ENCODE measurements at regions not wholly inside any gene's neighbourhood (a gene's known extent, or its start where the extent isn't known, plus 50 kb on each side); places are given as distances from the start of the nearest gene placed in this dataset.

DNA sequence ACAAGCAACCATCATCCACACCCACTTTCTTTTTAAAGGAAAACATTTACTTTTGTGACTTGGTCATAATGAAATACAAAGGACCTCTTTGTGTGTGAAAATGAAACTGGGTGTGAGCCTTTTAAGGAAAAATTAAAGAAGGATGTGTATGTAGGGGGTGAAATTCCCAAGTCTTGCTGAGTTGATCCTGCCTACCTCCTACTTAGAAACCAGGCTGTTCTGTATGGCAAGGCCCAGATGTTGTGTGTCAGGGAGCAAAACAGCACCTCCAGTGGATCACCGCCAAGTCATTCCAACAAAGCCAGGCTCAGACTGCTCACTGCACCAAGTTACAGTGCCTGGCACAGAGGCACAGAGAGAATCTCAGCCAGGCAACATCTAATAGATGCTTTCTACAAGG lies 198.5 kb upstream of the FBN2 start:
- DNase-seq = no peak

DNA sequence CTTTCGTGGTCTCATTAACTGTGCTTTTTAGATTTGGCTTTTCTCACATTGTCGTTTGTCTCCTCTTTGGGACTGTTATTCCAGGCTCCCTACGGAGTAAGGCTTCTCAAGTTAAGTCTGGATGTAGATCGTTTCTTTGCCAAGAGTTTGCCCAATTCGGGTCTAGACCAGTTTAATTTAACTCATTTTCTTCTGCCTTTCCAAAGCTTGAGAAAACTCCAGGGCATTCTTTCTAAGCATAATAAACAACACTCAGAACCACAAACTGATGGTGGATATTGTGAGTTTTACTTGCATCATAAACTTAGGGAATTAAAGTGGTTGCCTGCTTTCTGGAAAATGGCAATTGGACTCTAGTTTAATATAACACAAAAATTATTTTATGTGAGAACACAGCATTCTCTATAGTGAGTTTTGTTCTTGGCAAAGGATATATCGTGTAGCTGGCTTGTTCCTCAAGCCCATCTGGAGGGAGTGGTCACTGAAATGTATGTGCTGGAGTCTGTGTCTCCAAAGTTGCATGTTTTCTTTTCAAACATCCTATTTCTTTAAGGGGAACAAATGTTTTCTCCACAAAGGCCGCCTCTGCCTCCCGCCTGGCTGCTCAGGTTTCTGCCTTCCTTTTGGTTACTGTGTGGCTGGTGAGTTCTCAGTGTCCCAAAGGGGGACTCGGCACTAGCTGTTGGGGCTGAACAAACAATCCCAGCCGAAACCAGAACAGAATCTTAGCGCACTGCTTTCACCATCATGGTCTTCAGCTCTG lies 211.3 kb upstream of the FBN2 start:
- DNase-seq = no peak

DNA sequence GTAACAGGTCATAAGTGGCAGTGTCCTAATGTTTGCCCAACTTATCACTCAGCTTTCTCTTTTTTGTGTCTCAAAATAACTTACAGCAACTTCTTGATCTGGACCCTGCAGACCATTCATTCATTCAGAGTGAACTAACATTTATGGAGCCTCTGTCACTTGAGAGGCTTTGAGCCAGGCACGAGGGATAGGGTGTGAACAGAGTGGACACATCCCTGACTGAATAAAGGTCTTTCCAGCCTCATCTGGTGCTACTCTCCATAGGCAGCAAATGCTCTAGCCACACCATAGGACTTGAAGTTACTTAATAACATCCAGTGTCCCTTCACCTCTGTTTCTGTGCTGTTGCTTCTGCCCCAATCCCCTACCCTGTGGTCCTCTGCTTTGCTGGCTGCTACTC lies 212.1 kb upstream of the FBN2 start:
- no peak for DNase-seq

DNA sequence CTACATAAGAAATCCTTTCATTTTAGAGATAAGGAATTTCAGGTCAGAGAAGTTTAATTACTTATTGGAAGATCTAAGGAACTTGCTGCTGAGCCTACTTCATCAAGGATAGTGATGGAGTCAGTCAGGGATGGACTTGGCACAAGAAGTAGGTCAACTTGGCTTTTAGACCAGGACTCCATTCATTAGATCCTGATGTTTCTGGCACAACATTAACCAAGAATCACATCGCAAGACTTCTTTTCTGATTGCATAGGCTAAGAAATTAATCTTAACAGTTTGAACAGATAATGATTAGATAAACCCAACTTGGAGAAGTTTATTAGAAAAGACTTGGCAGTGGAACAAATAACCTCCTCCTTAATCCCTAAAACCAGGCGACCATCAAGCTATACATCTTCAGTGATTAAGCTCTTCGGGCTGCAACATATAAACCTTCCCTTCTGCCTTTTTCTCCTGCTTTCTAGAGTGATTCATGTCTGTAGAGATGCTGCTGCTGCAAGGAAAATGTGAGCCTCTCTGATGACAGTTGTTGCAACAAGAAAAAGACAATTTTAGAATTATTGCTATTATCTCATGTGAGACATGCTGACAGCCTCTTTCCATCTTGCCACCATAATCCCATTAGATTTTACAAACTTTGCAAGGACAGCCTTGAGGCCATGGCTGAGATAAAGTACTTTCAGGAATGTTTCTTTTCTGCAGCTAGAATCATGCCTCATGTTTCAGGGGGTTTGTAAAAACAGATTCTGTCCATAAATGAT lies 207.9 kb upstream of the SLC27A6 start:
- DNase-seq = no peak

DNA sequence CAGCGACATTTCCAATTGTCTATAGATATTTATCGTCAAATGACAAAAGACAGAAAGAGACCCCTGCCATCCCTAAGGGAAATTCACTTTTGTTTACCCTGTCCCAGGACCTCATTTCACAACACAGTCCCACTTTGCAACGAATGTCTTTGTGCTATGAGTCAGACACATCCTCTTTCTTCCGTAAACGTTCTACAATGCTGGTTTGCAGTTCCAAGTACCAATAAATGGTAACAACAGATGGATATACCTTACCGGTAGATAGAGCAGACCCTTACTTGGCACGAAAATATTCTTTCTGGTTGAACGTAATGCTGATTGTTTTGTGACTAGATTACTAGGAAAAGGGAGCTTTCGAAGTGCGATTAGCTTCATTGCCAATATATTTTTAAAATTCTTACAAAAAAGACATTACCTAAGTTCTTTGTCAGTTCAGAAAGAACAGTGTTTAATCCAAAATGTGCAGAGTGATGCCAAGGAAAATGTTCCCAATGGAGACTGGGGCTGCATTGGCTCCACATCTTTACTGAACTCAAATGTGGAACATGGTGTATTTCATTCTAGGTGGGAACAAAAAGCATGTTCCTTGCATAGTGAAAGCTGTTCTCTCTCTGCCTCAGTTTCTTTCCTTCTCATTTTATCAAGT lies 202.5 kb upstream of the SLC27A6 start:
- DNase-seq = no peak

DNA sequence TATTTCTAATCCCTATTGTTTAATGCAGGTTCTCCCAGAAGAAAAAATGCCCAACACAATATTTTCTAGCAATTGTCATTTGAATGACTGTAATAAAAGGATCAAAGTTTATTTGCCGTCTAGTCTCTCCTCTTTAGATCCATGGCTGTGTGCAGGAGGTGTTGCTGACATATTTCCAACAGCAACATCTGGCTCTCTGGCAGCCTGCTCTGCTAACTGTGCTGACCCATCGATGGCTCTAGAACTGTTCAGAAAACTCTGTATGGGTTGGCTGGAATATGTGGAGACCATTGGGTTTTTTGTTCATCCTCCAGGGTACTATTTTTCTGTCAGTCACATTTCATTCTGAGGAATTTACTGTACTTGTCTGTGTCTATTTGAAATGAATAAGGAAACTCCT lies 202.0 kb upstream of the SLC27A6 start:
- no peak for DNase-seq

DNA sequence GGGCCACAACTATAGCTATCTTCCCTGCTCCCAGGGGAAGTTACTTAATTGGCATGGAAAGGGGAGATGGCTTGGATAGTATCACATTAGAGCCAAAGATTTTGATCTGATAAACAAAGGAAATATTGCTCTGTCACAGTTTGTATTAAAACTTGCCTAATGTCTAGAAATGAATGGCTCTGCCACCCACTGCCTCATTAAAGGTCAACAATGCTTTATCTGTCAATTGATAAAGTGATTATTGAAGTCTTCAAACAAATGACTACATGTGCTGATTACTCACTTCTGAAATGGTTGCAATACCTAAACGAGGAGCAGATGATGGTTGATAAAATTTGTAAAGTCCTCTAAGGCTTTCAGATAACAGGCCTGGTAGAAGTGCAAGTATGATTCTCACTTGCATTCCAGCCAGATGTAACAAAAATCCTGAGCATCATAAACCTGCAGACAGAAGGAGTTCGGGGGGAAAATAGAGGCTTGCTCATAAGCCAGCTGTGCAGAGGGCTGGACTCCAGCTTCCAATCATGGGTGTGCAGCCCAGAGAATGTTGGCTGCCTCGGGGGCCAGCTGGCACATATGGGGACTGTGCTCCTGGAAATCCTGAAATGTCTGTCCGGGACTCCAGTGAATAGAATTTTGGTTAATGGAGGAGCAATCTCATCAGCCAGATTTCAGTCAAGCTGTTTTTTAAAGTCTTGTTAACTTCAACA lies 200.5 kb upstream of the SLC27A6 start:
- no peak for DNase-seq

DNA sequence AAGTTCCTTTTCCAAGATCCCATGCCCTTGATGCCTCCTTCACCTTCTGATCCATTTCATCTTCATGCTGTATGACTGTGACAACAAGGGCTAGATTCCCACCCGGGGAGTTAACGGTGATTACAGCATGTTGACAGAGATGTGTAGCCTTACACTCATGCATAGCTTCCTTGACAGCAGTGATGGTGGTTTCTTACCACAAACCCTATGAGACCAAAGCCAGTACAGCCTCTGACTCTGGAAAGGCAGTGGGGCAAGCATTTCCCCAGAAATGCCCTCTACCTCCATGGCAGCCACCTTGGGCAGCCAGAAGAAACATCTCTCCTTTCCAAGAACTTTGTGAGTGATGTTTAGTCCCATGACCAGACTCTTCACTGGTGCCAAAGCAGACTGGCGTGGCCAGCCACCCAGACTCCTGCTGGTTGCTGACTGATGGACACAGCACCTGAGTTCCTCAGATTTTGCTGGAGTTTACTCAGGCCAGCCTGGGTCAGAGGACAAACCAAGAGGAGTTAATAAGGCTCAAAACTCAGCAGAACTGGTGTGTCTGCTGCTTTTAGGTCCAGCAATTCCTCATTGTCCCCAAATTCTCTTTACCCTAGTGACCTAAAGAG lies 199.7 kb upstream of the SLC27A6 start:
- DNase-seq = no peak

DNA sequence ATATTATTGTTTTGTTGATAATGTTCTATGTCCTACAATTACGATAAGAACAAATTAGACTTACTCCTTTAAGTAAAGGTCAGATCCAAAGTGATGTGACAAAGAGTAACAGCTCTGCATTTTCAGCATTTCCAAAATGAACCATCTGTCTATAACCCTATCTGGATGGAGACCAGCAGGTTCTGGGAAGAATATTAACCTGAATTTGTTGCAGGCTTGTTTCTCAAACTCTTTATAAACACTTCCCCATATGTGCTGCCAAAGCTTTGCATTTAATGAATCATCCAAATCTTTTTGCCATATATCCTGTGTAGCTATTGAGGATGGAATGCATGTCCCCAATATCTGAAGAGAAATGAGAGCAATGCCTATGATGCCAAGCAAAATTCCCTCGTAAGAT lies 198.9 kb upstream of the SLC27A6 start:
- no peak for DNase-seq

DNA sequence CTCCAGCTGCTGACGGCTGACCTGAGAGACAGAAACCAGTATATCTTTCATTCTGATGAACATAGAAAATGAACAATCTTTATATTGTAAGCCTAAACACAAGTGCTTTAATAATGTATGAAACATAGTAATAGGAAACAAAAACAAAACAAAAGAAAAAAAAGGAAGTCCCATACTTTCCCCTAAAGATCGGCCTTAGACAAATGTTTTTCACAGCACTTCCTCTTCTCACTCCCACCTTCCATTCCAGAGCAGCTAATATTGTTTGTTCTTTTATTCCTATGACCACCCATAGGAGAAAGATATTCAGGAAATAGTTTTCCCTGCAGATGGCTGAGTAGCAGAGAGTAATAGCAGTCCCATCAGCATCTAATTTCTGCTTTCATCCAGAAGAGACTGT lies 194.4 kb upstream of the SLC27A6 start:
- DNase-seq = no peak

DNA sequence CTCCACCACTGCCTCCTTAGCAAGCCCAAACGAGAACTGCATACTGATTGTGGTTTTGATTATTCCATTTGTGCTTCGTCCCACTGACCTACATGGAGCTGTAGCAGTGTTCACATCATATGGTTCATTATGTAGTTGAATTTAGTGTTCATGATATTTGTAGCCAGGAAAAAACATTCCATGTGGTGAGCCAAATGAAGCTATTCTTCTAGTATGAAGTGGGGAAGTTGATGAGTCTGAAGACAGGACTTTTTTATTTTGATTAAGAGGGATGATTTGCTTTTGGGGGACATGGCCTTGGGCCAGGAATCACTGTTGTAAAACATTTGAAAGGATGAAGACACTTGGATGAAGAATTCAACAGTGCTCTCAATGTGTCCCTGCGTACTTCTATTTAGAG lies 192.9 kb upstream of the SLC27A6 start:
- no peak for DNase-seq

DNA sequence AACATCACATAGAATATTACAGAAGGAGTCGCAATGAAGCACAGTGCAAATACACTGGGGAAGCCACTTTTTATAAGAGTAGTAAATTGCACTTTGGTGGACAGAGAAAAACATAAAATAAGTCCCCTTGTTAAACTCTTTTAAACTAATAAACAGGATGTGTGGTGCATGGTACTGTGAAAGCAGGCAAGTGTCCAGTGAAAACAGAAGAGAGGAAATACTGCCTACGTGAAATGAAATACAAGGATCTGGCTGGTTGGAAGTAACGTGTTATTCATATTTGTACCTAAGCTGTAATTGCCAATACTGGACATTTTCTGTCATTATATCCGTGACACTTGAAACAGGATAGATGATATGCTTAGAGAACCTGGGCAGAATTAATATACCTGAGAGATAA lies 191.9 kb upstream of the SLC27A6 start:
- no peak for DNase-seq

DNA sequence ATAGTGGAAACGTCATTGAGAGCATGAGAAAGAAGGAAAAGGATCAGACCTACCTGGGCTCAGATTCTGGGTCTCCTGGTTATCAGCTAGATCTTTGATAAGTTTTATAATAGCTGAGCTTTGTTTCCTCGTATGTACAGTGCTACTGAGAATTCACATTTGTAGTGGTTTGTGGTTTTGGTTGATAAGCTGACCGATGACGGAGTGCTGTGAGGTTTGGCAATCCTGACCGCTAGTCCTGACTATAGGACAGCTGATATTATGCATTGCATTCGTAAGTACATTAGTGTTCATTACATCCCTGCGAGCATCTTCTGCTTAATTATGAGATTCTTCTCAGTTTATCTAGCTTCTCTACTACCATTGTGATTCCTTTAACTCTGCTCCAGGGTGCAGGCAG lies 190.7 kb upstream of the SLC27A6 start:
- no peak for DNase-seq

DNA sequence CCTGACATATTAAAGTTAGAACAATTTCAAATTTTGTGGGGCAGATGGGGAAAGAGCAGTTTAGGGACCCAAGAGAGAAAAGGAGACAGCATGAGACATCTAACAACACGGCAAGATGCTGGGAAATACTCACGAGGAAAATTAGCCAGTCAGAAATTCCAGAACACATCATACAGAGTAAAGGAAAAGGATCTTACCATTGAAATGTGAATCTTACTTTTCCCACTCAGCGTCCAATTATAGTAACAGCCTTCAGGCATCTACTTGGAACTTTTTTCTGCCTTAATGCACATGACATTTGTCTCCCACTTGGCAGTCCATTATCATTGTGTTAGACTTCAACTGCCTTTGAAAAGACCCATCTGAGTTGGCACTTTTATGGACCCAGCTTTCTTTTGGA lies 189.7 kb upstream of the SLC27A6 start:
- DNase-seq = no peak

DNA sequence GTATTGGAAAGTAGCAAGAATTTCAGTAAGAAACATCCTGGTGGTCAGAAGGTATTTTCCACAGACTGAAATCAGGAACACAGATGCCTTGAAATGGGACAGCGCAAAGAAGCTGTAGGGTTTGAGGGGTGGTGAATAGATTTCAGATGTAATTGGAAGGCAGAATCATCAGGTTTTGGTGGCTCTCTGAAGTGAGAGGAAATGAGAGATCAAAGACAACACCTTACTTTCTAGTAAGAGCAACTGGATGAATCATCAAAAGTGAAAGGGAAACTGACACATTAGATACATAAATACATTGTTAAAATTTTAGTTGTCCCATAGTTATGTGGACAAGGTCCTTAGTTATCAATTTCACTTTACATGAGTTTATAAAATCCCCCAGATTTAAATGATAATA lies 188.2 kb upstream of the SLC27A6 start:
- DNase-seq = no peak

DNA sequence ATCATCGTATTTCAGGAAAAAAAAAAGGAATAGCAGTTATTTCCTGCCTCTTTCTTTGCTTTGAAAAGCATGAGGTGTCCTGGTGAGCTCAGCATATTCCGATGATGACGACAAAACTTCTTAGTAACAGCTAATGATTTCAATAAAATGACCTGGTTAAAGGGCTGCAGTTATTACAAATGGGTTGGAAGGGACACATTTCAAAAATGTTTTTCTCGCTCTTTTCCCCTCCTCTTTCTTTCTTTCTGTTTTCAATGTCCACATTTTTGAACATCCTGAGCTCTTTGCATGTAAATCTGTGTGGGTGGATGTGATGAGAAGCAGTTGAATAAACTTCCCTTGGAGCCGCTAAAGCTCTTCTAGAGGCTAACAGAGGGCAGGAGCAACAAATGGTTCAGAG lies 186.8 kb upstream of the SLC27A6 start:
- DNase-seq = no peak

DNA sequence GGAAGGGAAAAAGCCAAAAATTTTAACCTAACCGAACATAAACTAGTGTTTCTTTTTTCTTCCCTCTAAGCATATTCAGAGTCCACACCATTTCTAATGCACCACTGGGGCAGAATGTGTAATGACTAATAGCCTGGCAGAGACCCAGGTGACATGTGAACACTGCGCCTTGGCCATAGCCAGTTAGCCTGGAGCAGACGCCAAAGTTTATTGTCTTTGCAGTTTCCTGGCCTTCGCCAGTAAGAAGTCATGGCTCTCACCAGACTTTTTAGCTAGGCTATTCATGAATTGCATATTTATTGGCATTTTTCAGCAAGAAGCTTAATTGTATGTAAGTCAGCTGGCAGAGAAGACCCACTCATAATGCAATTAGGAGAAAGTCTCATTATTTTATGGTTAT lies 182.8 kb upstream of the SLC27A6 start:
- no peak for DNase-seq

DNA sequence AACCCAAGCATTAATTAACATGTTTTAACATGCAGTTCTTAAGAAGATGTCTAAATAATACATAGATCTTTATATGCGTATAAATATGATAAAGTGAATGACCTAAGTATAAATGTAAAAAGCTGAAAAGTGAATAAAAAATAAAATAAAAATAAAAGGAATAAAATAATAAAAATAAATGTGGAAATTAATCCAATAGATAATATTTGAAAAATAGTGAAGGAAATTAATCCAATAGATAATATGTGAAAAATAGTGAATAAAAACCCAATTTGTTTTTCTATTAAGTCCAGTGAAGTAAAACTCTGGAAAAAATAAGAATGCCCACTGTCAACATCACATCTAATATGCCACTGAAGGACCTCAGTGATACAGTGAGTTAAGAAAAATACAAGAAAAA lies 180.6 kb upstream of the SLC27A6 start:
- DNase-seq = no peak

DNA sequence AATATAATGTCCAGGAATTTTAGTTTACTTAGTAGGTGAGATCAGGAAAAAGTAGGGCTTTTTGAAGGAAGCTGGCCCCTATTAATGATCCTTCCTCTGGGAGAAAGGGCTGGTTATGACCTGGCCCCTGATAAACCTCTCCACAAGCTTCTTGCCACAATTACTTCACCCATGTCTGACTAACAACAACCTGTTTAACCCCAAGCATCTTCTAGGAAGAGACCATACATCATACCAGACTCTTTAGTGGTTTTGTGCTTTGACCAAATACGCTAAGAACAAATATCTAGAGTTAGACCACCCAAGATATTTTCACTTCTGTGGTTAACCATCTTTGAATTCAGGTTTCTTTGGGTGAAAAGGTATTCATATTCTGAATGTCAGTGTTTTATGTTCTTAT lies 174.0 kb upstream of the SLC27A6 start:
- DNase-seq = no peak

DNA sequence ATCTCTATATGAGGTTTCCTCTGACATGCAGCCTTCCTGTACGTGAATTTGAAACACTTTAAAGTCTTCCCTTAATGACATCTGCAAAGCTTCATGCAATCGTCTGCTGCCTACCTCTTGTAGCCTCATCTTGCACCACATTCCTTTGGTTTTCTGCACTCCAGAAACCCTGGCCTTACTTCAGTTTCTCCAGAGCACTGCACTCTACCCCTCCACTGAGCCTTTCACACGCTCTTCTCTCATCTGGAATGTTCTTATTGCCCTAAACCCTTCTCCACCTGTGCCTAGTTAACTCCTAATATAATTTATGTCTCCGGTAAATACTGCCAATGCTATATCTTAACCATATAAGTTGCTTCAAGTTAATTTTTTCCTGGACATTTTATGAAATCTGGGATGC lies 168.8 kb upstream of the SLC27A6 start:
- DNase-seq = no peak

DNA sequence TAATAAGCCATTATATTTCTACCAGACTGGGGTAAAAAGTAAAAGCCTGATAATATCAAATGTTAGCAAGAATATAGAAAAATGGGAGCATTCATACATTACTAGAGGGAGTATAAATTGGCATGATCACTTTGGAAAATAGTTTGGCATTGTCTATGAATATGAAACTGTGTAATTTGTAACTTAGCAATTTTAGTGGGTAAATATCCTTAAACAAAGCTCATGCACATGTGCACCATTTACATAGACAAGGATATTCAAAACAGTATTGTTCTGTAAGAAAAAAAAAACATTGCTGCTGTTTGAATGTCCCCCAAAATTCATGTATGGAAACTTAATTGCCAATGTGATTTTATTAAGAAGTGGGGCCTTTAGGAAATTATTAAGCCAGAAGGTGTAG lies 166.4 kb upstream of the SLC27A6 start:
- DNase-seq = no peak

DNA sequence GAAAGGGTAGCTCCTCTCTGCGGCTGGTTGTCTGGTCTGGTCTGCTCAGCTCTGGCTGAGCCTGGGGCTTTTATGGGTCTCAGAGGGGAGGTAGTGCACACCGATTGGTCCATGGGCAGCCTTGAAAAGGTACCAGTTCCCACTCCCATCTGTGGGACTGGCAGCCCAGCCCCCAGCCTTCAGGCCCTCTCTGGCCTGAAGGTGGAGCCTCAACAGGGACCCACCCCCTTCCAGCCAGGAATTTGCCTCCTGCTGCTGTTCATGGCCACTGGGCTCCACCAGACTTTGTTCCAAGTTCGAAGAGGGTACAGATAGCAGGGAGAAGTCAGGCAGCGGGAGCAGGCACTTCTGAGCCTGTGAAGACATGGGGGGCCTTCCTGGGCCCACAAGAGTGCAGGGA lies 165.3 kb upstream of the SLC27A6 start:
- DNase-seq = no peak

DNA sequence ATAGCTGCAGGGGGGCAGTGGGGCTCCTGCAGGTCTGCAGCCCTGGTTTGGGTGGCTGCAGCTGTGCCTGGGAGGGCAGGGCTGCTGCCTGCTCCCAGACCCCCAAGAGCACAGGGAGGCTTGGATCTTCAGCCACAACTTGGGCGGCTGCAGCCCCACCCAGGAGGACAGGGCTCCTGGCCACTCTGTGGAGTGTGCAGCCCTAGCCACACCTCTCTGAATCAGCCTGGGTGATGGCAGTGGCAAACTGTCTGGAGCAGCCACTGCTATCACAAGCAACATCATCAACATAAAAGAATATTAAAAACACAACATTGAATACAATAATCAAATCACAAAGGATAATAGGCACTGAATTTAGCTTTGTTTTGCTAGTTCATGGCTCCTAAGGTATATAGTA lies 164.9 kb upstream of the SLC27A6 start:
- no peak for DNase-seq

All from suppressor macrophage treated with lipopolysaccharide for 1 hour (primary cell).